Panc1 (cell line): ENCODE measurements at regions not wholly inside any gene's neighbourhood (a gene's known extent, or its start where the extent isn't known, plus 50 kb on each side); places are given as distances from the start of the nearest gene placed in this dataset.

Experiments
- CTCF ChIP-seq: fragments of 450-650 bp; IDR thresholded peaks from 2 replicates; pipeline ENCODE4 v1.5.1; 2017; ENCODE audit warnings: mild to moderate bottlenecking
- POLR2AphosphoS5 ChIP-seq: IDR thresholded peaks from 2 replicates; pipeline ENCODE4 v1.6.1; 2012; ENCODE audit warnings: mild to moderate bottlenecking, low read depth, low read length, moderate library complexity
- REST ChIP-seq, 2 experiments: IDR thresholded peaks; 2 replicates each; pipeline ENCODE4 v1.6.1; 2011 to 2012; ENCODE audit warnings: low read depth in 2 of 2, control low read depth in 1 of 2, low read length in 1 of 2, mild to moderate bottlenecking in 1 of 2, moderate library complexity in 1 of 2; ENCODE audit not compliant: insufficient read depth in 1 of 2
- SIN3A ChIP-seq: IDR thresholded peaks from 2 replicates; pipeline ENCODE4 v1.6.1; 2012; ENCODE audit warnings: low read depth, mild to moderate bottlenecking, low read length, moderate library complexity, borderline replicate concordance; ENCODE audit not compliant: insufficient read depth
- TCF7L2 ChIP-seq: IDR thresholded peaks from 2 replicates; pipeline ENCODE4 v1.6.1; 2011; ENCODE audit warnings: mild to moderate bottlenecking, low read depth, low read length, inconsistent platforms

- TF ChIP-seq POLR2AphosphoS5 (no peak), CTCF (no peak), SIN3A (no peak), REST (IDR thresholded peaks at IDR 0.05; ENCODE audit: insufficient read depth in 1 of 2, low read depth in 2 of 2, low read length in 1 of 2) (no peak), TCF7L2 (no peak)
Measured at GRCh38 chr6:49070411-49070810, 392.6 kb downstream of the MMUT start.
